ENCODE measurements at regions not wholly inside any gene's neighbourhood (a gene's known extent, or its start where the extent isn't known, plus 50 kb on each side); places are given as distances from the start of the nearest gene placed in this dataset.

DNA sequence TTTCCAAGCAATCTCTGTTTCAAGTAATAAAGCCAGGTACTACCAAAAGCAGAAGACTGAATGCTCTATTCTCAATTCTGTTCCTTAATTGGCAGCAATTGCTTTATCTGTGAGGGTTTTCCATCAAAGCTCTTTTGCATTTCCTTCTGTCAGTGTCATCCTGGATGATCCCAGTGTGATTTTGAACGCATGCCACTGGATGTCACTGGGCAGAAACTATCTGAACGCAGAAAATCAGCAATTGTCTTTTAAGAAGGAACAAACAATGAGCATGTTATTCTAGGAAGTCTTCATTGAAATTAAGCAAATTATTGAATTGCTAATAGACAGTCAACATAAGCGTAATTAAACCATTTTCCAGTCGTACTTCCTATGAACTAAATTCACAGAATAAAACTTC is 259.0 kb upstream of the REG3G start:
- no peak for DNase-seq
- Mint-ChIP-seq H3K27ac (no peak overlapping the region), H3K9me3 (peaks cover 15 to 28% (median 21%) of the 10 kb centered on the region in 7 donors), H3K4me1 (no peaks in the 10 kb centered on the region), H3K27me3 (ENCODE audit: low read depth in 3 of 3) (peaks cover 0 to 4% (median under 1%) of the 10 kb centered on the region in 3 donors), H3K4me3 (no peak overlapping the region), H3K36me3 (no peaks in the 10 kb centered on the region)
- no peak overlapping the region for H3K27ac ChIP-seq (ENCODE audit: low read depth in 1 of 2, low read length in 2 of 2)
- intact Hi-C loops (cut with micrococcal nuclease): no loop called here
- no peaks in the 10 kb centered on the region for H3K27me3 ChIP-seq (ENCODE audit: control insufficient read depth in 2 of 2, insufficient read depth in 2 of 2, low read length in 2 of 2)
- no CpG with 5 or more reads among the region's 4 CpGs for WGBS (ENCODE audit: insufficient coverage)
- no peaks in the 10 kb centered on the region for H3K4me1 ChIP-seq (ENCODE audit: control insufficient read depth in 1 of 2, insufficient read depth in 2 of 2, low read length in 2 of 2)
- peaks cover 14 to 19% of the 10 kb centered on the region in 2 donors for H3K9me3 ChIP-seq (replicated peaks in 1 of 2; ENCODE audit: control insufficient read depth in 1 of 2, insufficient read depth in 1 of 2, low read length in 2 of 2)
- no peak overlapping the region for H3K9ac ChIP-seq (ENCODE audit: insufficient read depth, low read length, poor library complexity, severe bottlenecking)
- no peak overlapping the region for H2AFZ ChIP-seq (ENCODE audit: insufficient read depth, low read depth, low read length, poor library complexity, severe bottlenecking)
- no peak overlapping the region for H3K4me2 ChIP-seq (replicated peaks; ENCODE audit: extremely low read depth, low read length, poor library complexity, severe bottlenecking)
- TF ChIP-seq, protein P1, sequence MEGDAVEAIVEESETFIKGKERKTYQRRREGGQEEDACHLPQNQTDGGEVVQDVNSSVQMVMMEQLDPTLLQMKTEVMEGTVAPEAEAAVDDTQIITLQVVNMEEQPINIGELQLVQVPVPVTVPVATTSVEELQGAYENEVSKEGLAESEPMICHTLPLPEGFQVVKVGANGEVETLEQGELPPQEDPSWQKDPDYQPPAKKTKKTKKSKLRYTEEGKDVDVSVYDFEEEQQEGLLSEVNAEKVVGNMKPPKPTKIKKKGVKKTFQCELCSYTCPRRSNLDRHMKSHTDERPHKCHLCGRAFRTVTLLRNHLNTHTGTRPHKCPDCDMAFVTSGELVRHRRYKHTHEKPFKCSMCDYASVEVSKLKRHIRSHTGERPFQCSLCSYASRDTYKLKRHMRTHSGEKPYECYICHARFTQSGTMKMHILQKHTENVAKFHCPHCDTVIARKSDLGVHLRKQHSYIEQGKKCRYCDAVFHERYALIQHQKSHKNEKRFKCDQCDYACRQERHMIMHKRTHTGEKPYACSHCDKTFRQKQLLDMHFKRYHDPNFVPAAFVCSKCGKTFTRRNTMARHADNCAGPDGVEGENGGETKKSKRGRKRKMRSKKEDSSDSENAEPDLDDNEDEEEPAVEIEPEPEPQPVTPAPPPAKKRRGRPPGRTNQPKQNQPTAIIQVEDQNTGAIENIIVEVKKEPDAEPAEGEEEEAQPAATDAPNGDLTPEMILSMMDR (IDR thresholded peaks at IDR 0.05): no peak
- H4K20me1 ChIP-seq (ENCODE audit: insufficient read depth, low read length): no peaks in the 10 kb centered on the region
- no peaks in the 10 kb centered on the region for H3K36me3 ChIP-seq (replicated peaks in 1 of 2; ENCODE audit: control insufficient read depth in 1 of 2, insufficient read depth in 2 of 2, low read length in 2 of 2)
- no peaks in the 10 kb centered on the region for H3K79me2 ChIP-seq (ENCODE audit: insufficient read depth, low read length)
- no peak overlapping the region for H3K4me3 ChIP-seq (replicated peaks in 1 of 3; ENCODE audit: low read depth in 2 of 3, low read length in 3 of 3)

DNA sequence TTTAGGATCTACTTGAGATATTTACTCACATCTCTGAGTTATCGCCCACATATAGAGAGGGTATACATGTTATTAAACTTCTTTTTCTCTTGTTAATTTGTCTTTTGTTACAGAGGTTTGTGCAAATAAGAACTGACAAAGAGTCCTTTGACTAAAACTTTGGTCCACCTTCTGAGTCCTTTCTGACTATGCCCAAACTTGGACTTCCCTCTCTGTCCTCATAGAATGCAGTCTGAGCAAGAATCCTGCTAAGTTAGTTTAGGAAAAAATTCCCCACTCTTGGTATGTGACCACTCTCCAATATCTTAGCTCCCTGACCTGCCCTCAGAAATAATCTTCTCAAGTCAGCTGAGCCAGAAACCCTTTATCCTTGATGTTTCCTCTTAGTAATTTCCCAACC is 257.5 kb upstream of the REG3G start:
- Mint-ChIP-seq H3K36me3 (no peaks in the 10 kb centered on the region), H3K27me3 (ENCODE audit: low read depth in 3 of 3) (peaks cover 0 to 6% (median 0%) of the 10 kb centered on the region in 3 donors), H3K4me3 (no peak overlapping the region), H3K27ac (no peak overlapping the region), H3K4me1 (no peaks in the 10 kb centered on the region), H3K9me3 (peaks cover 2 to 15% (median 9%) of the 10 kb centered on the region in 7 donors)
- H4K20me1 ChIP-seq (ENCODE audit: insufficient read depth, low read length): no peaks in the 10 kb centered on the region
- no peaks in the 10 kb centered on the region for H3K36me3 ChIP-seq (replicated peaks in 1 of 2; ENCODE audit: control insufficient read depth in 1 of 2, insufficient read depth in 2 of 2, low read length in 2 of 2)
- H3K79me2 ChIP-seq (ENCODE audit: insufficient read depth, low read length): no peaks in the 10 kb centered on the region
- peaks cover 0 to 7% of the 10 kb centered on the region in 2 donors for H3K9me3 ChIP-seq (replicated peaks in 1 of 2; ENCODE audit: control insufficient read depth in 1 of 2, insufficient read depth in 1 of 2, low read length in 2 of 2)
- intact Hi-C loops (cut with micrococcal nuclease): no loop called here
- TF ChIP-seq, protein P1 (IDR thresholded peaks at IDR 0.05): no peak
- no peak overlapping the region for H3K4me3 ChIP-seq (replicated peaks in 1 of 3; ENCODE audit: low read depth in 2 of 3, low read length in 3 of 3)
- H3K27me3 ChIP-seq (ENCODE audit: control insufficient read depth in 2 of 2, insufficient read depth in 2 of 2, low read length in 2 of 2): no peaks in the 10 kb centered on the region
- H2AFZ ChIP-seq (ENCODE audit: insufficient read depth, low read depth, low read length, poor library complexity, severe bottlenecking): no peak overlapping the region
- no peak overlapping the region for H3K9ac ChIP-seq (ENCODE audit: insufficient read depth, low read length, poor library complexity, severe bottlenecking)
- H3K27ac ChIP-seq (ENCODE audit: low read depth in 1 of 2, low read length in 2 of 2): no peak overlapping the region
- WGBS (ENCODE audit: insufficient coverage): no CpG with 5 or more reads among the region's 1 CpG
- no peak for DNase-seq
- H3K4me2 ChIP-seq (replicated peaks; ENCODE audit: extremely low read depth, low read length, poor library complexity, severe bottlenecking): no peak overlapping the region
- H3K4me1 ChIP-seq (ENCODE audit: control insufficient read depth in 1 of 2, insufficient read depth in 2 of 2, low read length in 2 of 2): no peaks in the 10 kb centered on the region

All from CD14-positive monocyte (primary cell).